HEK293T (cell line): ENCODE measurements at regions not wholly inside any gene's neighbourhood (a gene's known extent, or its start where the extent isn't known, plus 50 kb on each side); places are given as distances from the start of the nearest gene placed in this dataset.

Experiments
- CTCF ChIA-PET: fragments of 350-600 bp; formaldehyde crosslinking; extraction: SDS; loops from one replicate; lab custom pipeline; 2021; ENCODE audit warnings: antibody characterized with exemption, inconsistent platforms; lab: Yijun Ruan, JAX
- POLR2A ChIA-PET: fragments of 350-600 bp; formaldehyde crosslinking; extraction: SDS; loops from one replicate; lab custom pipeline; 2020; ENCODE audit warnings: antibody characterized with exemption, inconsistent platforms; lab: Yijun Ruan, JAX
- DNase-seq: peaks from one replicate; pipeline ENCODE4 v3.0.0; 2012; ENCODE audit warnings: mixed read lengths; ENCODE audit errors: extremely low spot score
- ARNT ChIP-seq: fragments of 450-650 bp; IDR thresholded peaks from 2 replicates; pipeline ENCODE4 v1.6.1; 2017; ENCODE audit warnings: mild to moderate bottlenecking
- BHLHE40 ChIP-seq: fragments of 450-650 bp; IDR thresholded peaks from 2 replicates; pipeline ENCODE4 v1.6.1; 2016; ENCODE audit warnings: mild to moderate bottlenecking, moderate library complexity, borderline replicate concordance
- CTBP1 ChIP-seq: fragments of 450-650 bp; IDR thresholded peaks from 2 replicates; pipeline ENCODE4 v1.6.1; 2016; ENCODE audit warnings: borderline replicate concordance
- ELF4 ChIP-seq: fragments of 450-650 bp; IDR thresholded peaks from 2 replicates; pipeline ENCODE4 v1.6.1; 2017; ENCODE audit warnings: antibody characterized with exemption
- FOXA1 ChIP-seq: fragments of 450-650 bp; IDR thresholded peaks from 2 replicates; pipeline ENCODE4 v1.6.1; 2016; ENCODE audit warnings: mild to moderate bottlenecking
- FOXK2 ChIP-seq: fragments of 450-650 bp; IDR thresholded peaks from 2 replicates; pipeline ENCODE4 v1.6.1; 2016; ENCODE audit warnings: mild to moderate bottlenecking
- FOXM1 ChIP-seq: fragments of 450-650 bp; IDR thresholded peaks from 2 replicates; pipeline ENCODE4 v1.6.1; 2017; ENCODE audit warnings: mild to moderate bottlenecking, borderline replicate concordance
- HDGF ChIP-seq: fragments of 450-650 bp; IDR thresholded peaks from 2 replicates; pipeline ENCODE4 v1.6.1; 2017; ENCODE audit warnings: antibody characterized with exemption, borderline replicate concordance
- L3MBTL2 ChIP-seq: fragments of 450-650 bp; conservative IDR thresholded peaks from 2 replicates; pipeline ENCODE4 v1.6.1; 2016; ENCODE audit warnings: mild to moderate bottlenecking
- LEF1 ChIP-seq: fragments of 450-650 bp; IDR thresholded peaks from 2 replicates; pipeline ENCODE4 v1.6.1; 2017; ENCODE audit warnings: mild to moderate bottlenecking, borderline replicate concordance
- NFRKB ChIP-seq: fragments of 450-650 bp; IDR thresholded peaks from 2 replicates; pipeline ENCODE4 v1.6.1; 2016; ENCODE audit warnings: mild to moderate bottlenecking, moderate library complexity
- SP1 ChIP-seq: fragments of 450-650 bp; IDR thresholded peaks from 2 replicates; pipeline ENCODE4 v1.6.1; 2017
- SUZ12 ChIP-seq: fragments of 450-650 bp; IDR thresholded peaks from 2 replicates; pipeline ENCODE4 v1.6.1; 2016; ENCODE audit warnings: mild to moderate bottlenecking
- TARDBP ChIP-seq: fragments of 450-650 bp; IDR thresholded peaks from 2 replicates; pipeline ENCODE4 v1.6.1; 2016
- ZNF384 ChIP-seq: fragments of 450-650 bp; IDR thresholded peaks from 2 replicates; pipeline ENCODE4 v1.6.1; 2016
- TF ChIP-seq, protein P1 (sequence below): fragments of 450-650 bp; IDR thresholded peaks from 2 replicates; pipeline ENCODE4 v1.6.1; 2016

DNA sequence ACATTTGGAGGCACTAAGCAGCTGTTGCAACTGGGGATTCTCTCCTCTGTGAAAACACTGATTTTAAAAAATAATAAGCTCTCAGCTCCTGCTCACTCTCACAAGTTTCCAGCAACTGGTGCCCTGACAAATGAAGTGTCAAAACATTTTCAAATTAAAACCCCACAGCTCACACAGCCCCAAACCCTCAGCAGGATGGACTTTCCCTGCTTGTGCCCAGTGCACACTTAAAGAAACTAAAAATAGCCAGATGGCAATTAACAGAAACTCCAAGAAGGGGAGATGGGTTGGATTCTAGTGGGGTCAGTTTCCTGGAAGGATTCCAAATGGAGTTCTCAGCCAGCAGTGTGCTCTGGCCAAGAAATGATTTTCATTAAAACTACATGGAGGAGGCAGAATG, 163.0 kb upstream of the PUM3 start:
- DNase-seq: no peak
- CTCF ChIA-PET: no interaction called here
- TF ChIP-seq BHLHE40: no peak
- TF ChIP-seq CTBP1: no peak
- TF ChIP-seq FOXA1: no peak
- TF ChIP-seq FOXM1: no peak
- no peak for TF ChIP-seq ZNF384
- TF ChIP-seq L3MBTL2: no peak
- TF ChIP-seq ELF4: no peak
- no peak for TF ChIP-seq LEF1
- no peak for TF ChIP-seq SUZ12
- TF ChIP-seq FOXK2: no peak
- TF ChIP-seq SP1: no peak
- TF ChIP-seq, protein P1, sequence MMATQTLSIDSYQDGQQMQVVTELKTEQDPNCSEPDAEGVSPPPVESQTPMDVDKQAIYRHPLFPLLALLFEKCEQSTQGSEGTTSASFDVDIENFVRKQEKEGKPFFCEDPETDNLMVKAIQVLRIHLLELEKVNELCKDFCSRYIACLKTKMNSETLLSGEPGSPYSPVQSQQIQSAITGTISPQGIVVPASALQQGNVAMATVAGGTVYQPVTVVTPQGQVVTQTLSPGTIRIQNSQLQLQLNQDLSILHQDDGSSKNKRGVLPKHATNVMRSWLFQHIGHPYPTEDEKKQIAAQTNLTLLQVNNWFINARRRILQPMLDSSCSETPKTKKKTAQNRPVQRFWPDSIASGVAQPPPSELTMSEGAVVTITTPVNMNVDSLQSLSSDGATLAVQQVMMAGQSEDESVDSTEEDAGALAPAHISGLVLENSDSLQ: no peak
- TF ChIP-seq ARNT: no peak
- POLR2A ChIA-PET: no interaction called here

DNA sequence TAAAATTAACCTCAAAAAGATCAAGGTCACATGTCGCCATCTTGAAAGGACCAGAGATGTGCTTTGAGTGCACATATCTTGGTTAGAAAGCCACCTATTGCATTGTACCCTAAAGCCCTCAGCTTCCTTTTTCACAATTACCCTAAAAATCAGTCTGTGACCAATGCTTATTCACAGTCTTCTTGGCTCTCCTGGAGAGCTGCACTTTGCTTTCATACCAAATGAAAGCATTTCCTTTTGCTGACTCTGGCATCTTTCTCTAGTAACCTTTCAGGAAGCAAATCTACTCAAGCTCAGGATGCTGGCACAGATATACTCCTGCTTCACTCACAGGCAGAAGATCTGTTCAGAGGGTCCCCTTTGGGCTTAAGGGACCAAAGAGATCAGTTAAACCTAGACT, 160.7 kb upstream of the PUM3 start:
- TF ChIP-seq SP1: no peak
- TF ChIP-seq TARDBP: no peak
- TF ChIP-seq BHLHE40: no peak
- TF ChIP-seq SUZ12: no peak
- POLR2A ChIA-PET: no interaction called here
- CTCF ChIA-PET: no interaction called here
- DNase-seq: no peak

DNA sequence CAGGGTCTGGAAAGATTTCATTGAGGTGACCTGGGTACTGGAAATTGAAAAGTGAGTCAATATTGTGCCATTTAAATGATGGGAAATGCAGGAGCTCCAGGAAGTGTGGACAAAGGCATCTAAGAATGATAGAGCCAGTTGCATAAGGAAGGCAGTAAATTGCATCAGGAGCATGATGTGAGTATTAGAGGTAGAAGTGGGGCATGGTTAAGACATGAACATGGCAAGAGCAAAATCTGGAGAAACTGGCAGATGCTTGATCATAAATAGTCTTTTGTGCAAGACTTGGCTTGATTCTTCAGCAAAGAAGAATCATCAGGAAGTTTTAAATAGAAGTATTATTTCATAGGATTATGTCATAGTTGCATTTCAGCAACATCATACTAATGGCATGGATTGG, 157.4 kb upstream of the PUM3 start:
- no peak for TF ChIP-seq CTBP1
- TF ChIP-seq, protein P1: no peak
- TF ChIP-seq SUZ12: no peak
- no peak for TF ChIP-seq ARNT
- TF ChIP-seq ELF4: no peak
- no peak for TF ChIP-seq NFRKB
- ChIA-PET POLR2A (no interaction called here), CTCF (no interaction called here)
- DNase-seq: no peak

DNA sequence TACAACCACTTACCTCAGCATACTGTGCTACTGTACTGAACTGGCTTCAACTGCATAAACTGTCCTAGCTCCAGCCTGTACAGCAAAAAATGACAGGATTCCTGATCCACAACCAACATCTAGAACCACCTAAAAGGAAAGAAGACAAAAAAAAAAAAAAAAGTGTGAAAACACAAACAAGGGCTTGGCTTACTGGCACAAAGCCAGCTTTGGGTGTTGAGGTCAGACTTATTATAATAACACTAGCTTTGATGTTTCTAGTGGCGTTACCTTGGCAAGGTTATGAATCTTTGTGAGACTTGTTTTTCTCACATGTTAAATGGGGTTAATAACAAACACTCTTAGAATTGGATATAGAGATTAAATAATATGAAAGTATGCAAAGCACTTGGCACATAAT, 148.5 kb upstream of the PUM3 start:
- CTCF ChIA-PET: no interaction called here
- TF ChIP-seq TARDBP (no peak), BHLHE40 (no peak), ZNF384 (no peak)
- DNase-seq: no peak
- POLR2A ChIA-PET: no interaction called here

DNA sequence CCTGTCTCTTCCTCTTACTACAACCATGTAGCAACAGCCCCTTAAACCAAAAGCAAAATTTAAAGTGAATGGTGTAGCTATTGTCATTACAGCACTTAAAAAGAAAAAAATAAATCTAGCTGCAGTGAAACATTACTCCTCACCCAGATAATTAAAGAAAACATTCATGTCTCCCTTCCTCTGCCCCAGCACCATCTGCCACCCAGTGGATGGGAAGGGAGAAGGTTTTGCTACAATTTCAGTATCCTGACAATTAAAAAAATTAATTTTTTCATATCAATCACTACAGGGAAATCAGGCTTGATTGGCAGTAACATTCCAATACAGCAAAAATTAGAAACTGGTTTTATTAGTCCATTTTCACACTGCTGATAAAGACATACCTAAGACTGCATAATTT, 147.4 kb upstream of the PUM3 start:
- no peak for DNase-seq
- no peak for TF ChIP-seq BHLHE40
- TF ChIP-seq TARDBP: no peak
- TF ChIP-seq ZNF384: no peak
- TF ChIP-seq ELF4: no peak
- no peak for TF ChIP-seq HDGF
- ChIA-PET POLR2A (no interaction called here), CTCF (interaction anchor here (0.6 kb wide), 1 partner anchor 64 kb away, joined by 4 read pairs; no protein-coding TSS in a partner anchor)

DNA sequence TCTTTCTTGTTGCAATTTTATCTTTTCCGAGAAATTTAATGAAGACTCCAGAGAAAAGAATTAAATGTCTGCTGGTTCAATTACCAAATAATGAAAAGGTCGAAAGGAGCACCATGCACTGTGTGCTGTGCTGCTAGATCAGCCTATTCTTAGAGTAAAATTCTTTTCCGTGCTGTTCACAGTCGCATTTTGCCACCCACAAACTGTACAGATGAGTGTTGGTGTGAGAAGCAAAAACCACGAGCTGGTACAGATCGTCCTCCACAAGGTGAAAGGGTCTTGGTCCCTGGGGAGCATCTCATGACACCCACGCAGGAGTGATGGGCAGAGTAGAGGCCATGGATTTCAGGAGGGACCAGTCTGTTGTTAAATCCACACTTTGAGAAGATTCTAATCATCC, 143.8 kb upstream of the PUM3 start:
- DNase-seq: no peak

DNA sequence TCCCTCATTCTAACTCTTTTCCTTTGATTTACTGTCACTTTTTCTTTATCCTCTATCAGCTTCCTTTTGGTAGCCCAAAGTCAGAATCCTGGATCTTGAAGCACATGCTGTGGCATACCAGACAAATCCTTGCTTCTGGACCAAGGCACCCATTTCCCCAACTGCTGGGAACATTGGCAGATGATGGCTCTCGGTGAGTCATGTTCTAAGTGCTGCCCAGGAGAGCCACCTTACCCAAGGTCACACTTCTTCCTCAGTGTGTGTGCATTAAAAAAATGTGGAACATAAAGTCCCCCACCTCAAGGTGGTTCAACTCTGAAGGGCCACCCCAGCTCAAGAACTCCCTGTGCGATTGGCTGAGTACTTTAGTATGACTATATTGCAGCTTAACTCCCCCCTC, 141.4 kb upstream of the PUM3 start:
- no peak for DNase-seq
- TF ChIP-seq BHLHE40 (no peak), ELF4 (no peak), NFRKB (no peak), SP1 (no peak)
- CTCF ChIA-PET: no interaction called here
- POLR2A ChIA-PET: no interaction called here

More for the DNA sequence above, 143.8 kb upstream of the PUM3 start:
- ChIA-PET POLR2A (no interaction called here), CTCF (no interaction called here)
- TF ChIP-seq FOXK2 (no peak), TARDBP (no peak), NFRKB (no peak), FOXA1 (no peak), L3MBTL2 (no peak), SUZ12 (no peak), LEF1 (no peak), ARNT (no peak), FOXM1 (no peak), SP1 (no peak), ELF4 (no peak), CTBP1 (no peak), ZNF384 (no peak), BHLHE40 (no peak), HDGF (no peak)
- TF ChIP-seq, protein P1: no peak

DNA sequence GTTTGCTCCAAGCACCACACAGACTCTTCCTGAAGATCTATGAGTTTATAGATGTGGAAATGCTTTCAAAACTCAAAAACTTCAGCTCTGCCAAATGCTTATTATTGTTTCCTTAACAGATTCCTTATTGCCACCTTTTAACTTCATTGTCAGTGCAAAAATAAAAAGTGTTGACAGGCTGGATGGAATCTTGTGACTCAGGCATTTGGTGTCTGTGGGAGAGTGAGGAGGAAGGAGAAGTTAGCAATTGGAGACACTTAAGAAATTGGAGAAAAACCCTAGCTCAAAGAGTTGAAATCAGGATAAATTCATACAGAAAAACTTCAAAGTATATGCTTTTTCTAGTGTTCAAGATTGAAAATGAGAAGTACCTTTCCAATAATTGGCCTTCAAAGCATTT, 140.6 kb upstream of the PUM3 start:
- CTCF ChIA-PET: no interaction called here
- no peak for TF ChIP-seq ELF4
- TF ChIP-seq LEF1: no peak
- TF ChIP-seq HDGF: no peak
- TF ChIP-seq ARNT: no peak
- TF ChIP-seq L3MBTL2: no peak
- no peak for TF ChIP-seq FOXA1
- no peak for TF ChIP-seq NFRKB
- TF ChIP-seq, protein P1: no peak
- no peak for TF ChIP-seq ZNF384
- TF ChIP-seq BHLHE40: no peak
- no peak for TF ChIP-seq TARDBP
- no peak for TF ChIP-seq SP1
- TF ChIP-seq FOXM1: no peak
- TF ChIP-seq FOXK2: no peak
- TF ChIP-seq SUZ12: no peak
- no peak for TF ChIP-seq CTBP1
- DNase-seq: no peak
- POLR2A ChIA-PET: no interaction called here
